Stimulated activated naive CD8-positive, alpha-beta T cell treated with anti-CD3 and anti-CD28 coated beads, Interleukin-15, amount 100 ng/mL, for 72 hours (primary cell): ENCODE measurements at regions not wholly inside any gene's neighbourhood (a gene's known extent, or its start where the extent isn't known, plus 50 kb on each side); places are given as distances from the start of the nearest gene placed in this dataset.
A peak's percentile ranks its signal among the peaks of the same experiment; 100 is the strongest.
"Not testable (repeated sequence)": the region's sequence is repeated elsewhere in the genome, so short reads cannot be mapped to it uniquely, and the experiment has no call there.

Experiments
- ATAC-seq: fragments of 150-1000 bp; cut with Tn5 transposase; 2 replicates; pipeline ENCODE4 v1.10.0; 2021; ENCODE audit warnings: mild to moderate bottlenecking, moderate library complexity
- DNase-seq, 2 donors: peaks; one replicate each; pipeline ENCODE4 v3.0.0; 2021 to 2022
- H3K27ac Mint-ChIP-seq, 2 donors: one replicate each; pipeline ENCODE4 v1.8.0; 2022; ENCODE audit warnings: mild to moderate bottlenecking in 2 of 2, mixed read lengths in 2 of 2, moderate library complexity in 2 of 2
- H3K27me3 Mint-ChIP-seq: one replicate; pipeline ENCODE4 v1.8.0; 2022; ENCODE audit warnings: mixed read lengths
- H3K4me1 Mint-ChIP-seq: one replicate; pipeline ENCODE4 v1.8.0; 2022; ENCODE audit warnings: mild to moderate bottlenecking, mixed read lengths
- H3K4me3 Mint-ChIP-seq, 2 donors: one replicate each; pipeline ENCODE4 v1.8.0; 2022; ENCODE audit warnings: mild to moderate bottlenecking in 2 of 2, mixed read lengths in 2 of 2, moderate library complexity in 1 of 2
- H3K9me3 Mint-ChIP-seq, 2 donors: one replicate each; pipeline ENCODE4 v1.8.0; 2022; ENCODE audit warnings: mixed read lengths in 2 of 2

DNA sequence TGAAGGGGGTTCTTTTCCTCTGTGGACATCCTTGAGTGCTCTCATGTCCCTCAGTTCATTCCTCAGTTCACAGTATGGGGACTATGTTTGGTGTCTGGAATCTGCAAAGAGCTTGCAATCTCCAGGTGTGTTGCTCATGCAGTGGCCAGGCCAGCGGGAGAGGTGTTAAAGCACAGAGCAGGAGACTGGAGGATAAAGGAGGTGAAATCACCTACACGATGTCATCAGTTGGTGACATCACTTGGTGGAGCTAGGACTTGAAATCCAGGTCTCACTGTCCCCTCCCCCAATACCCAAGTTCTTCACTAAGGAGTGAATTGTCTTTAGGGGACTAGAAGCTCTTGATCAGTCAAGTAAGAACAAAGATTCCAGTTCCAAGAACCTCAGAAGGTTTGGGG lies 197.3 kb upstream of the ZNF618 start:
- no peak overlapping the region for H3K4me3 Mint-ChIP-seq
- no peak for DNase-seq
- H3K4me1 Mint-ChIP-seq = peaks cover 13% of the 10 kb centered on the region
- peaks cover 69% of the 10 kb centered on the region for H3K27me3 Mint-ChIP-seq
- H3K27ac Mint-ChIP-seq = no peak overlapping the region
- ATAC-seq = no peak
- H3K9me3 Mint-ChIP-seq = no peaks in the 10 kb centered on the region

DNA sequence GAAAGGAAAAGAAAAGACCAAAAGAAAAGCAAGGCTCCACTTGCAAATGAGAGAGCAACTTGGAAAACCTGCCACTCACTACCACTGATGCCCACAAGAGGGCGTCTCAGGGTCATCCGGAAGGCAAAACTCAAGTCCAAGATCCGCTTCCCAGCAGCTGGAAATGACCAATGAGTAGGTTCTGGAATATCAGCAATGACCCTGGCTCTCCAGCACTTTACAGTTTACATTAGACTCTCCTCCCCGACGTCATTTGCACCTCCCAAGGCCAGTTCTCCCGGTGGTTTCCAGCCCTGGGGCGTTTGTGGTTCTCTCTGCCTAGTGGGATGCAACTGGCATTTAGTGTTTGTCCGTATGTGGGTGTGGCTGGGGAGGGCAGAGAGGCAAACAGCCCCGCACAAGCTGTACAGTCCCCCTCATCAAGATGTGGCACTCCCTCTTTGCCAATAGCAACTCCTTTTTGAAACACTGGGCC lies 193.8 kb upstream of the ZNF618 start:
- H3K27ac Mint-ChIP-seq = no peak overlapping the region
- H3K4me3 Mint-ChIP-seq = no peak overlapping the region
- peaks cover 3% of the 10 kb centered on the region for H3K4me1 Mint-ChIP-seq
- H3K27me3 Mint-ChIP-seq = peaks cover 77% of the 10 kb centered on the region
- DNase-seq (peak; percentile 31 to 38), ATAC-seq (no peak)
- no peaks in the 10 kb centered on the region for H3K9me3 Mint-ChIP-seq

DNA sequence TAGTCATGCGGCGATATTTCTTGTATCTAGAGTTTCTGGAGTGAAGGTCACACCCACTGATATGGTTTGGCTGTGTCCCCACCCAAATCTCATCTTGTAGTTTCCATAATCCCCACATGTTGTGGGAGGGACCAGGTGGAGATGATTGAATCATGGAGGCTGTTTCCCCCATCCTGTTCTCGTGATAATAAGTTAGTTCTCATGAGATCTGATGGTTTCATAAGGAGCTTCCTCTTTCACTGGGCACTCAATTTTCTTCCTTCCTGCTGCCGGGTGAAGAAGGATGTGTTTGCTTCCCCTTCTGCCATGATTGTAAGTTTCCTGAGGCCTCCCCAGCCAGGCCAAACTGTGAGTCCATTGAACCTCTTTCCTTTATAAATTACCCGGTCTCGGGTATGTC lies 190.5 kb upstream of the ZNF618 start:
- H3K4me3 Mint-ChIP-seq, H3K9me3 Mint-ChIP-seq, DNase-seq, ATAC-seq, H3K4me1 Mint-ChIP-seq: not testable (repeated sequence)
- Mint-ChIP-seq H3K27me3 (peaks cover 77% of the 10 kb centered on the region), H3K27ac (peak overlapping the region in 1 of 2 donors; percentile 69)

DNA sequence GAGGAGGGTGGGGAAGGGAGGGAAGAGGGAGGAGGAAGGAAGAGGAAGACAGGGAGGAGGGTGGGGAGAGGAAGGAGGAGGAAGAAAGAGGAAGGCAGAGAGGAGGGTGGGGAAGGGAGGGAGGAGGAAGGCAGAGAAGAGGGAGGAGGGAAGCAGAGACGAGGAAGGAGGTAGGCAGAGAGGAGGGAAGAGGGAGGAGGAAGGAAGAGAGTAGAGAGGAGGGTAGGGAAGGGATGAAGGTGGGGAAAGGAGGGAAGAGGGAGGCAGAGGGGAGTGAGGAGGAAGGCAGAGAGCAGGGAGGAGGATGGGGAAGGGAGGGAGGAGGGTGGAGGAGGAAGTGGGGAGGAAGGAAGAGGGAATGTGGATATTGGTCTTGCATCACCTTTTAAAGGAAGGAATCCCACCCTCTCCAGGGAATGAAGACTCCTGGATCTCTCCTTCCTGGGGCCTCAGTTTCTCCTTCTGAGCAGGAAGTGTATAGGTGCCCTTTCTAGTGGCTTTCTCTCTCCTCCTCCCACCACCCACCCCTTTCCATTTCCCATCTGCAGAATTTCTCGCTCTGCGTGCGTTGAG lies 188.9 kb upstream of the ZNF618 start:
- peaks cover 70% of the 10 kb centered on the region for H3K27me3 Mint-ChIP-seq
- ATAC-seq = no peak
- H3K4me3 Mint-ChIP-seq = peak overlapping the region in 1 of 2 donors; percentile 14
- H3K27ac Mint-ChIP-seq = no peak overlapping the region
- peaks cover 8% of the 10 kb centered on the region for H3K4me1 Mint-ChIP-seq
- no peak for DNase-seq
- no peaks in the 10 kb centered on the region for H3K9me3 Mint-ChIP-seq

DNA sequence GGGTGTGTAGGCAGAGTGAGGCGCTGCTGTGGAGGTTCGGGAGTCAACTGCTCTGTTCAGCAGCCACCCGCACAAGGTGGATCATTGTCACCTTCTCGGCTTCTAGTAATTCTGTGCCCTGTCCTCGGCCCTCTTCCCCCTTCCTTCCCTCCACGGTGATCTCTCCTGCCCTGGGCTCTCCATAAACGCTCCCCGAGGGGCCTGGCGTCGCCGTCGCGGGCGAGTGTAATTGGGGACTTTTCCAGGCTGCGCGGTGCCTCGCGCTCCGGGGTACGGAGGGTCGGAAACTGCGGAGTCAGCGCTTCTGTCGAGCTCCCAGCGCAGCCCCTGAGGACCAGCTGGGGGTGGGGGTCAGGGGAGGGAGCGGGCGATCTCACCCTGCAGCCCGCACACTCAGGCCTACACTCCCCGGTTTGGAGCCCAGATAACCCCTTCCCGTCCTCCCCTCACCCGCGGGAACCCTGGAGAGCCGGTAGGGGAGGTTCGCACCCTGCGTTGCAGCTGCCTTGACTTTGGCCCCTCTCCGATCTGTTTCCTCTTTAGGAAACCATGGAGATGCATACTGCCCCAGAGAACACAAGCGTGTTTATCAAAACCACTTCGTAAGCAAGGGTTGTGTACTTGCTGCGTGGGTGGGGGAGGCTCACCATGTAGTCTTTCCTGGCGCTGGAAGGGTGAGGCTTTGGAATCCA lies 188.3 kb upstream of the ZNF618 start:
- no peak for DNase-seq
- peak overlapping the region in 1 of 2 donors; percentile 14 for H3K4me3 Mint-ChIP-seq
- H3K9me3 Mint-ChIP-seq = no peaks in the 10 kb centered on the region
- ATAC-seq = peak; percentile 62
- H3K27me3 Mint-ChIP-seq = peaks cover 77% of the 10 kb centered on the region
- H3K27ac Mint-ChIP-seq = no peak overlapping the region
- H3K4me1 Mint-ChIP-seq = peaks cover 8% of the 10 kb centered on the region

DNA sequence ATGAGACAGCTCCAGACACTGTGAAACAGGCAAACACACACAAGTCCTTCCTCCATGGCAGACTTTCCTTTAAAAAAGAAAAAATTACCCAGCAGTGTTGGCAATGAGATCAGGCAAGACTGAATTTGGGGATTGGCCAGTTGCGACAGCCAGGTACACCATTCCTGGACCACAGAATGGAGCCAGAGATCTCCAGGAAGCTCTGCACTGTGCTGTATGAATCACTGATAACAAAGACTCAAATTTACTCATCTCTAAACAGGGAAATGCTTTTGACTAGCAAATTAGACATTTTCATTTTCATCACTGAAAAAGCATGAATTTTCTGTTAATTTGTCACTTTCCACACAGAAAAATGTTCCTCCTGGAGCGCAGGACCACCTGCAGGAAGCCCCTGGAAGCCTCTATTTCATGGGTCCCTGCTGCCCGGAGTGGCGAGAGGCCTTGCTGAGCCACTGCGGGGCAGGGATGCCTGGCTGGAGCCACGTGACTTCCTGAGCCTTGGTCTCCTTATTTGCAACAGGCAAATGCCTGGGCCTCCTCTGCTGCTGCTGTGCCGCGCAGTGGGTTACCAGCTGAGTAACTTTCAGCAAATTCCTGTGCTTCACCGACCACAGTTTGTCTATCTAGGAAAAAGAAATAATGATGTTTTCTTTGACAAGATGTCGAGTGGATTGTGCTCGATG lies 185.9 kb upstream of the ZNF618 start:
- H3K4me1 Mint-ChIP-seq = peaks cover 11% of the 10 kb centered on the region
- ATAC-seq (no peak), DNase-seq (no peak)
- H3K4me3 Mint-ChIP-seq = no peak overlapping the region
- no peaks in the 10 kb centered on the region for H3K9me3 Mint-ChIP-seq
- H3K27me3 Mint-ChIP-seq = peaks cover 78% of the 10 kb centered on the region
- H3K27ac Mint-ChIP-seq = no peak overlapping the region

DNA sequence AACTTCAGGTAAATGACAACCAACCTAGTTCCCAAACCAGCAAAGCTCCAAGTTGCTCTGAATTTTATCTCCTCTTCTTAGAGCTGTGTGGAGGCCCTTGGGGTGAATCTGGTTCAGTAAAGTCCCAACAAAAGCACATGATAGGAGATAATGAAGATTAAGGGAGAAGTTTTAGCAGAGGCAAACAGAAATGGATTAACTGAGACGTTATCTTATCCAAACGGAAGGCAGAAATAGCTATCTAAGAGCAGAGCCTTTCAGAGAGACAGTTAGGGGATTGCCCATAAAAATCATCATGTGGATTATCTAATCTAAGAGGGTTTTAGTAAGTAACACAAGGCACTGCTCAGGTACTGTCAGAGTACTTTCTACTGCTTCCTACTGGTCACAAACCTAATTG lies 183.9 kb upstream of the ZNF618 start:
- Mint-ChIP-seq H3K4me1 (peaks cover 22% of the 10 kb centered on the region), H3K4me3 (no peak overlapping the region), H3K27ac (no peak overlapping the region), H3K9me3 (peaks cover 0 to 12% of the 10 kb centered on the region in 2 donors), H3K27me3 (peaks cover 66% of the 10 kb centered on the region)
- no peak for ATAC-seq
- DNase-seq = no peak

DNA sequence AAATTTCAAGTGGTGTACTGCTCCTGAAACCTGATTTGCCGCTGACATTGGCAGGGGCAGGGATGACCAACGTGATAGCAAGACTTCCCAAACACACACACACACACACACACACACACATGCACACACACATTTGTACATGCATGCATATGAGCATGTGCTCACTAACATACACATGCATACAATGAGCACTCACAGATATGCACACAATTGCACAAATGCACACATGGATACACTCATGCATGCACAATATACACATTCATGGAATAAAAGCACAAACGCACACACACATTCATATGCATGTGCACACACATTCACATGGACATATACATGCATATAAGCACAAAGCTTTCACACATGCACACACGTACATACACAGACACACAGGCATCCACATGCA lies 181.2 kb upstream of the ZNF618 start:
- Mint-ChIP-seq H3K27me3 (peaks cover 59% of the 10 kb centered on the region), H3K4me1 (peaks cover 14% of the 10 kb centered on the region), H3K27ac (no peak overlapping the region), H3K4me3 (no peak overlapping the region), H3K9me3 (peaks cover 0 to 12% of the 10 kb centered on the region in 2 donors)
- ATAC-seq = no peak
- DNase-seq = no peak

DNA sequence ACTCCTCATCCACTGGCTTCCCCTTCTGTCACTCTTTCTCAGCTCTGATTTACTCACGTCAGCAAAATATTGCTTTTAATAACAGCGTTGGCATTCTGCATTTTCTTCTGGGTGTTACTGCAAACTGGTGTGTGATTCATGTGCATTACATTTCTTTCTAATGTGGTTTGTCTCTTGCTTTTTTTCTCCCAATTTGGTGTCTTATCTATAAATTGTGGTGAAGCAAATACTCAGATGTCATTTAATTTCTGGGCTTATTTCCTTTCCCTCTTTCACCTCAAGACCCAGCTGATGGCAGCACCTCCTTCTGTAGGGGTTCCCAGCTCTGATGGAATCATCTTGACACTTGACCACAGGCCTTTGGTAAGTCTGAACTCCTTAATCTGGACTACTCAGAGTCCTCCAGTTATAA lies 180.7 kb upstream of the ZNF618 start:
- peaks cover 14% of the 10 kb centered on the region for H3K4me1 Mint-ChIP-seq
- DNase-seq (no peak), ATAC-seq (peak; percentile 23)
- H3K9me3 Mint-ChIP-seq = peaks cover 0 to 12% of the 10 kb centered on the region in 2 donors
- H3K27me3 Mint-ChIP-seq = peaks cover 60% of the 10 kb centered on the region
- H3K27ac Mint-ChIP-seq = no peak overlapping the region
- H3K4me3 Mint-ChIP-seq = no peak overlapping the region

DNA sequence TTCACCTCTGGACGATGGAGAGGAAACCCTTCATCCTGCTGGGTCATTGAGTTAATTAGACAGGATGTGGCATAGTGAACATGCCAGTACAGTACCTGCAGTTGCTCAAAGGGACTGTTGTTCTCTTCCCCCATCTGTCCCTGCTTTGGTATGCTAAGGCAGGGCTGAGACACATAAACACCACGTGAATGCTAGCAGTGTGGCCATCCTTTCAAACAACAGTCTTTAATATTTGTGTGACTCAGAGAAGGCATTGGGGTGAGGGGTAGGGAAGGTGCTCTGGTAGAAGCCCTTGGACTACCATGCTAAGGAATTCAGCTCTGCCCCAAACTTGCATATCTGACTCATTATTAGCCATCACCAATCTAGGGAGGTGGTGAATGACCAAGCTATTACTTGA lies 180.2 kb upstream of the ZNF618 start:
- Mint-ChIP-seq H3K27ac (no peak overlapping the region), H3K27me3 (peaks cover 61% of the 10 kb centered on the region), H3K9me3 (peaks cover 0 to 12% of the 10 kb centered on the region in 2 donors), H3K4me3 (no peak overlapping the region), H3K4me1 (peaks cover 14% of the 10 kb centered on the region)
- DNase-seq = no peak
- ATAC-seq = peak; percentile 64

DNA sequence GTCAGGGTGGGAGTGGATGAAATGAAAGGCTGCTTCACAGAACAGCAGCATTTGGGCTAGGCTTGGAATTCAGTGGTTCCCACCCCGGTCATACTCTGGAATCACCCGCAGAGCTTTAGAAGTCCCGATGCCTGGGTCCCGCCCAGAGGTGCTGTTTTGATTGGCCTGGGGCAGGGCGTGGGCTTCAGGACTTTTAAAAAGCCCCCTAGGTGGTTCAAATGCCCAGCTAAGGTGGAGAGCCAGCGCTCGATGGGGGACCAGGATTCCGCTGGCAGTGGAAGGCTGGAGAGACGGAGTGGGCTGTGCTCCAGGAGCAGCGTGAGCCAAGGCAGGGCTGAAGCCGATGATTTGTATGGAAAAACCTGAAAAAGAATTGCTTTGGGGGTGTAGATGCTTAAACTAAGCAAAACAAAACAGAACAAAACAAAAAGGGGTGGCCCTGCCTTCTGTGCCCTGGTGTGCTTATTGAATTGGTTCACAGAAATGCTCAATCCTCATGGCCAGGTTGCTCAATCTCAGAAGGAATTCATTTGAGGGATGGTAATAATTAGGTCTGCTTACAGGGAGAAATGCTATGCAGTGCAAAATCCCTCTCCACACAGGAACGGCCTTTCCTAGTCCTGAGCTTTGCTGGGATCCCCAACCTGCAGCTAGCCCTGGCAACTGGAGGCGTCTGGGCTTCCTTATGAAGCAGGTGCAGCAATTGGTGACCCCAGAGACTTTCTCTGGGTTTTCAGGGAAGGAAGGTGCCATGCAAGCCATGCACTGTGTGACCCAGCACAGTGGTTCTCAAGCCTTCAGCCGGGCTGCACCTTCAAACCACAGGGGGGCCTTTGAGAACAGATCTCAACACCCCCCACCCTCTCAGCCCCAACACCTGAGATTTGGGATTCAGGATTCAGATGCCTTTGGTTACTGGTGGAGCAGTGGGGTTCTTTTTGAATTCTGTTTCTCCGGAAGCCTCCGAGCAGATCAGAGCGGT lies 174.0 kb upstream of the ZNF618 start:
- peak overlapping the region in 1 of 2 donors; percentile 19 for H3K27ac Mint-ChIP-seq
- no peak overlapping the region for H3K4me3 Mint-ChIP-seq
- peaks cover 7% of the 10 kb centered on the region for H3K4me1 Mint-ChIP-seq
- peaks cover 31% of the 10 kb centered on the region for H3K27me3 Mint-ChIP-seq
- ATAC-seq (no peak), DNase-seq (no peak)
- H3K9me3 Mint-ChIP-seq = peaks cover 5% of the 10 kb centered on the region in 2 donors

DNA sequence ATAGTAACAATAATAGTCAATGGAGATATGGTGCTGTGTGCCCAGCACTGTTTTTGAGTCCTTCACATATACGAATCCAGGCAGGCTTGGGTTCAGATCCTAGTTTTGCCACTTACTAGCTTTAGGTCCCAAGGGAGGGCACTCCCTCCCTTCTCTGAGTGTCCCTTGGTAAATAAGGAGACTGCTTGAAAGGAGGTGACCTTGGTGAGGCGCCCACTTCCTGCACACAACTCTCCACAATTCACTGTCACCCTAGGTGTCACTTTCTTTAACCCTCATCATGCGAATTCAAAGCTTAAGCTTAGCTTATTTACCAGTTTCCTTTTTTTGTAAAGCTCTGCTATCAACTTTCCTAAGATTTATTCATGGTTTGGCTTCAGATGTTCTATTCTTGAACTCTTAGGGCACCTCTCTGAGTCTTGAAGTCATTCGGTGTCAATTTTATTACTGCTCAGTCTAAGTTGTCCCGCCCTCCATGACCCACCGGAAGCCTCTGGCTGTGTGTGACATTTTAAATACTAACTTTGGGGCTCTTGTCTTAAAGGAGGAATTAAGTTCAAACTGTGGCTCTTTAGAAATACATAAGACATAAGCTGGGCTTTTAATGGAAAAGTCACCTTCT lies 170.7 kb upstream of the ZNF618 start:
- Mint-ChIP-seq H3K27me3 (peaks cover 28% of the 10 kb centered on the region), H3K4me3 (no peak overlapping the region), H3K27ac (no peak overlapping the region), H3K4me1 (peaks cover 7% of the 10 kb centered on the region), H3K9me3 (peaks cover 7 to 15% of the 10 kb centered on the region in 2 donors)
- no peak for ATAC-seq
- DNase-seq = no peak

DNA sequence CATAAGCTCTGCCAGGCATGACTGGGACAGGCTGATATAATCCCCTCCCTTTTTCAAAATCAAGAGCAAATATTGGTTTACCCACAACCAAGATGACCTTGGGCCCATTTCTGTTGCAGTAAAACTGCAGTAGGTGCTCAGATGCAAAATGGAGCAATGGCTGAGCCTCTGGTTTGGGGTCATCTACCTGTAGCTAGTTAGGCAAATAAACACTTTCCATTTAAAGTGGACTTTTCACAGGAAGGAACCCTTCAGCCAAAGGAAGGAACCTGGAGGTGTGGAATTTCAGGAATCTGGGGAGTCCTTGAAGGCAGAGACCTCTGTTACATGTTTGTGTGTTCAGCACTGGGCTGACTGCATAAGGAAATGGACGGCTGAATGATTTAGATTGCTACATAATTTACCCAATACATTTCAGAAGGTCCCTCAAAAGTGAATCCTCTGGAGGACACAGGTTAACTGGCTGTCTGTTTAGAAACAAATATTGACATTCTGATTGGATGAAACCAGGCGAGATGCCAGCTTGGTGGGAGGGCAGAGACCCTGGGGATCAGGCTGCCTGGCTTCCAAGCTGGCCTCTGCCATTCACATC lies 170.1 kb upstream of the ZNF618 start:
- DNase-seq = no peak
- Mint-ChIP-seq H3K4me3 (no peak overlapping the region), H3K27me3 (peaks cover 28% of the 10 kb centered on the region), H3K27ac (no peak overlapping the region), H3K4me1 (peaks cover 7% of the 10 kb centered on the region), H3K9me3 (peaks cover 7 to 15% of the 10 kb centered on the region in 2 donors)
- no peak for ATAC-seq

DNA sequence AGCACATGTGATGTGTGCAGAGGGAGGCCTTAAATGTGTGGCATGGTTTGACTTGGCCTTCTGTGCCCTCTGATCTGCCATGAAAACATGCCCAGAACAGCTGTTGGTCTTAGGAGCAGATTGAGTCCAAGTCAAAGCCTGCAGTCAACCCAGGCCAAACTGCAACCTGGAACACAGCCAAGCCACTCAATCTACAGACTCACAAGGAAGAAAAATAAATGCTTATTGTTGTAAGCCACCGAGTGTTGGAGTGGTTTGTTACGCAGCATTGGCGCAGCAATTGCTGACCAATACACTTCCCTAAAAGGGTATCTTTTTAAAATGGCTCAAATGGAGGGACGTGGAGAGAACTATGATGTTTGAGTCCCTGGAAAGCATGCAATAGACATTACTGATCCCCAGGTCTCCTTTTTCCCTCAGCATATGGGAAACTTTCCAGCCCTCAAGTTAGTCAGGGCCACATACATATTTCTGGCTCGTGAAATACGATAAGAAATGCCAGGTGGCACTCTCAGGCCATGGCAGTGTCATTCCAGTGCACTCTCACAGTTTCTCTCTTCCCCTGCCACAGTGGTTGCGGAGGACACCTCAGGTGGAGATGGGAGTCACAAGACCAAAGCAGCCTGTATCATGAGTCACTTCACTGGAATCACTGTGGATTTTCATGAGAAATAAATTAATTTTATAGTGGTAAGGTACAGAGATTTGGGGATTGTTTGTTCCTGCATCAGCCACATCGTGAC lies 168.0 kb upstream of the ZNF618 start:
- Mint-ChIP-seq H3K27ac (no peak overlapping the region), H3K4me3 (no peak overlapping the region), H3K4me1 (peaks cover 7% of the 10 kb centered on the region), H3K9me3 (peaks cover 7 to 15% of the 10 kb centered on the region in 2 donors), H3K27me3 (peaks cover 28% of the 10 kb centered on the region)
- DNase-seq (no peak), ATAC-seq (no peak)
